ENCODE measurements at regions not wholly inside any gene's neighbourhood (a gene's known extent, or its start where the extent isn't known, plus 50 kb on each side); places are given as distances from the start of the nearest gene placed in this dataset.
A peak's percentile ranks its signal among the peaks of the same experiment; 100 is the strongest.

GRCh38 chr9:107214915-107215314 lies 68.2 kb upstream of the RAD23B start:
- 76 to 88% methylated on average over 2 of the region's 2 CpGs for WGBS, 2 donors
- no peak for TF ChIP-seq CTCF (IDR thresholded peaks at IDR 0.05; ENCODE audit: control extremely low read depth, extremely low read depth)
- DNase-seq: no peak
- Histone ChIP-seq H3K27ac (ENCODE audit: low read depth in 1 of 2, low read length in 1 of 2) (no peak overlapping the region), H3K9me3 (ENCODE audit: control insufficient read depth in 4 of 4, insufficient read depth in 3 of 4, low read length in 3 of 4) (no peaks in the 10 kb centered on the region), H3K4me3 (no peak overlapping the region), H3K4me1 (ENCODE audit: control insufficient read depth in 5 of 5, insufficient read depth in 5 of 5, low read length in 5 of 5) (no peaks in the 10 kb centered on the region), H3K27me3 (ENCODE audit: control insufficient read depth in 3 of 3, insufficient read depth in 3 of 3, low read length in 2 of 3) (no peaks in the 10 kb centered on the region), H3K36me3 (ENCODE audit: control insufficient read depth in 4 of 4, insufficient read depth in 4 of 4, low read length in 4 of 4) (no peaks in the 10 kb centered on the region), H3K9ac (ENCODE audit: insufficient read depth in 1 of 2, low read length in 2 of 2) (no peak overlapping the region)
- peak; percentile 40 for ATAC-seq (ENCODE audit: insufficient read depth, low FRiP score)

- Histone ChIP-seq H3K4me1 (ENCODE audit: control insufficient read depth in 5 of 5, insufficient read depth in 5 of 5, low read length in 5 of 5) (no peaks in the 10 kb centered on the region), H3K36me3 (ENCODE audit: control insufficient read depth in 4 of 4, insufficient read depth in 4 of 4, low read length in 4 of 4) (no peaks in the 10 kb centered on the region), H3K27me3 (ENCODE audit: control insufficient read depth in 3 of 3, insufficient read depth in 3 of 3, low read length in 2 of 3) (no peaks in the 10 kb centered on the region), H3K9ac (ENCODE audit: insufficient read depth in 1 of 2, low read length in 2 of 2) (no peak overlapping the region), H3K4me3 (no peak overlapping the region), H3K27ac (ENCODE audit: low read depth in 1 of 2, low read length in 1 of 2) (no peak overlapping the region), H3K9me3 (ENCODE audit: control insufficient read depth in 4 of 4, insufficient read depth in 3 of 4, low read length in 3 of 4) (no peaks in the 10 kb centered on the region)
- WGBS, 2 donors: 81 to 93% methylated on average over 2 of the region's 2 CpGs
- DNase-seq: no peak
- no peak for ATAC-seq (ENCODE audit: insufficient read depth, low FRiP score)
- no peak for TF ChIP-seq CTCF (IDR thresholded peaks at IDR 0.05; ENCODE audit: control extremely low read depth, extremely low read depth)
These were observed 67.7 kb upstream of the RAD23B start for GRCh38 chr9:107215381-107215780.

GRCh38 chr9:107216329-107216728 lies 66.8 kb upstream of the RAD23B start:
- ATAC-seq (ENCODE audit: insufficient read depth, low FRiP score): no peak
- 98% methylated on average over 4 of the region's 4 CpGs for WGBS, 2 donors
- H3K9ac ChIP-seq (ENCODE audit: insufficient read depth in 1 of 2, low read length in 2 of 2): no peak overlapping the region
- H3K27me3 ChIP-seq (ENCODE audit: control insufficient read depth in 3 of 3, insufficient read depth in 3 of 3, low read length in 2 of 3): no peaks in the 10 kb centered on the region
- TF ChIP-seq CTCF (IDR thresholded peaks at IDR 0.05; ENCODE audit: control extremely low read depth, extremely low read depth): no peak
- H3K4me3 ChIP-seq: no peak overlapping the region
- no peak for DNase-seq
- peaks cover 0 to 2% (median 0%) of the 10 kb centered on the region in 5 donors for H3K4me1 ChIP-seq (ENCODE audit: control insufficient read depth in 5 of 5, insufficient read depth in 5 of 5, low read length in 5 of 5)
- no peaks in the 10 kb centered on the region for H3K9me3 ChIP-seq (ENCODE audit: control insufficient read depth in 4 of 4, insufficient read depth in 3 of 4, low read length in 3 of 4)
- no peak overlapping the region for H3K27ac ChIP-seq (ENCODE audit: low read depth in 1 of 2, low read length in 1 of 2)
- no peaks in the 10 kb centered on the region for H3K36me3 ChIP-seq (ENCODE audit: control insufficient read depth in 4 of 4, insufficient read depth in 4 of 4, low read length in 4 of 4)

- Histone ChIP-seq H3K9me3 (ENCODE audit: control insufficient read depth in 4 of 4, insufficient read depth in 3 of 4, low read length in 3 of 4) (no peaks in the 10 kb centered on the region), H3K9ac (ENCODE audit: insufficient read depth in 1 of 2, low read length in 2 of 2) (no peak overlapping the region), H3K27me3 (ENCODE audit: control insufficient read depth in 3 of 3, insufficient read depth in 3 of 3, low read length in 2 of 3) (no peaks in the 10 kb centered on the region), H3K4me1 (ENCODE audit: control insufficient read depth in 5 of 5, insufficient read depth in 5 of 5, low read length in 5 of 5) (peaks cover 0 to 17% (median 0%) of the 10 kb centered on the region in 5 donors), H3K4me3 (no peak overlapping the region), H3K36me3 (ENCODE audit: control insufficient read depth in 4 of 4, insufficient read depth in 4 of 4, low read length in 4 of 4) (no peaks in the 10 kb centered on the region), H3K27ac (ENCODE audit: low read depth in 1 of 2, low read length in 1 of 2) (no peak overlapping the region)
- 84 to 88% methylated on average over 6 of the region's 6 CpGs for WGBS, 2 donors
- ATAC-seq (ENCODE audit: insufficient read depth, low FRiP score) (no peak), DNase-seq (no peak)
- TF ChIP-seq CTCF (IDR thresholded peaks at IDR 0.05; ENCODE audit: control extremely low read depth, extremely low read depth): no peak
These were observed 64.1 kb upstream of the RAD23B start for GRCh38 chr9:107218829-107219485.

Data from lung (tissue), 11 donors.